Peyer's patch (tissue), 4 donors: ENCODE measurements at regions not wholly inside any gene's neighbourhood (a gene's known extent, or its start where the extent isn't known, plus 50 kb on each side); places are given as distances from the start of the nearest gene placed in this dataset.

Experiments used
- POLR2A ChIP-seq, 2 donors: fragments of 450-650 bp; IDR thresholded peaks; one replicate each; pipeline ENCODE4 v1.5.1; 2017; ENCODE audit warnings: antibody characterized with exemption in 2 of 2, mild to moderate bottlenecking in 2 of 2, moderate library complexity in 2 of 2
- TF ChIP-seq, protein P1 (sequence below), 6 experiments: fragments of 450-650 bp in 4 of 6; fragments of 200-600 bp in 2 of 6; sonication (generic) in 1 of 6; IDR thresholded peaks; one replicate each; pipeline ENCODE4 v1.5.1; 2017 to 2019; ENCODE audit warnings: antibody characterized with exemption in 6 of 6, mild to moderate bottlenecking in 3 of 6, moderate library complexity in 1 of 6

DNA sequence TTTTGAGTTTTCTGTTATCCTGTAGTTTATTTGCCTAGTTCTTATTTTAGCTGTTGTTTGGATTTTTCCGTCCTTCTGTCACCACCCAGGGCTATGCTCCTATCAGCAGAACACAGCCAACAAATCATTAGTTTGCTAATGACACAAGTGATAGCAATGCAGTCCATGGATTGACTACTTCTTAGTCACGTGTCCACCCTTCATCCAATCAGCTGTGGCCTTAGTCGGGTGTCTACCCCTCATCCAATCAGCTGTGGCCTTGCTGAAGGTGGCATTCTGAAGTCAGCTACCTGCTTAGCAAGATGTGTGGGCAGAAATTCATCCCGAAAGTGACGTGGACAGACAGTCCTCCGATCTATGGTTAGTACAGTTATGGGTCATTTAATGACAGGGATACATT lies 182.3 kb downstream of the GALC start:
- TF ChIP-seq POLR2A (IDR thresholded peaks at IDR 0.05), result no peak
- TF ChIP-seq, protein P1, sequence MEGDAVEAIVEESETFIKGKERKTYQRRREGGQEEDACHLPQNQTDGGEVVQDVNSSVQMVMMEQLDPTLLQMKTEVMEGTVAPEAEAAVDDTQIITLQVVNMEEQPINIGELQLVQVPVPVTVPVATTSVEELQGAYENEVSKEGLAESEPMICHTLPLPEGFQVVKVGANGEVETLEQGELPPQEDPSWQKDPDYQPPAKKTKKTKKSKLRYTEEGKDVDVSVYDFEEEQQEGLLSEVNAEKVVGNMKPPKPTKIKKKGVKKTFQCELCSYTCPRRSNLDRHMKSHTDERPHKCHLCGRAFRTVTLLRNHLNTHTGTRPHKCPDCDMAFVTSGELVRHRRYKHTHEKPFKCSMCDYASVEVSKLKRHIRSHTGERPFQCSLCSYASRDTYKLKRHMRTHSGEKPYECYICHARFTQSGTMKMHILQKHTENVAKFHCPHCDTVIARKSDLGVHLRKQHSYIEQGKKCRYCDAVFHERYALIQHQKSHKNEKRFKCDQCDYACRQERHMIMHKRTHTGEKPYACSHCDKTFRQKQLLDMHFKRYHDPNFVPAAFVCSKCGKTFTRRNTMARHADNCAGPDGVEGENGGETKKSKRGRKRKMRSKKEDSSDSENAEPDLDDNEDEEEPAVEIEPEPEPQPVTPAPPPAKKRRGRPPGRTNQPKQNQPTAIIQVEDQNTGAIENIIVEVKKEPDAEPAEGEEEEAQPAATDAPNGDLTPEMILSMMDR (IDR thresholded peaks at IDR 0.05), result no peak
